Tibial artery (tissue), 4 donors: ENCODE measurements at regions not wholly inside any gene's neighbourhood (a gene's known extent, or its start where the extent isn't known, plus 50 kb on each side); places are given as distances from the start of the nearest gene placed in this dataset.

Source experiments
- DNase-seq, 2 donors: peaks; one replicate each; pipeline ENCODE4 v3.0.0-alpha.2; 2019
- H3K27ac ChIP-seq, 2 donors: fragments of 200-600 bp; sonication (generic) in 1 of 2; 1 replicate in 1 of 2; 2 replicates in 1 of 2; pipeline ENCODE4 v1.5.1; 2018 to 2019; ENCODE audit warnings: mild to moderate bottlenecking in 1 of 2
- H3K27me3 ChIP-seq, 2 donors: fragments of 200-600 bp; sonication (generic) in 1 of 2; one replicate each; pipeline versions ENCODE4 v1.5.1 to v1.6.0; 2016 to 2019
- H3K36me3 ChIP-seq, 3 donors: fragments of 200-600 bp; sonication (generic) in 2 of 3; one replicate each; pipeline ENCODE4 v1.5.1; 2016 to 2019; ENCODE audit warnings: mild to moderate bottlenecking in 2 of 3
- H3K4me1 ChIP-seq, 4 donors: fragments of 200-600 bp; sonication (generic) in 2 of 4; 1 replicate in 3 of 4; 2 replicates in 1 of 4; pipeline ENCODE4 v1.5.1; 2016 to 2019
- H3K4me3 ChIP-seq, 2 donors: fragments of 200-600 bp; sonication (generic) in 1 of 2; 1 replicate in 1 of 2; 2 replicates in 1 of 2; pipeline ENCODE4 v1.5.1; 2018 to 2019; ENCODE audit warnings: mild to moderate bottlenecking in 2 of 2
- H3K9me3 ChIP-seq, 3 donors: fragments of 200-600 bp; sonication (generic) in 1 of 3; one replicate each; pipeline ENCODE4 v1.5.1; 2016 to 2019
- CTCF ChIP-seq, 2 experiments: fragments of 200-600 bp in 1 of 2; fragments of 450-650 bp in 1 of 2; IDR thresholded peaks; one replicate each; pipeline ENCODE4 v1.5.1; 2017 to 2019; ENCODE audit warnings: antibody characterized with exemption in 2 of 2, mild to moderate bottlenecking in 1 of 2, moderate library complexity in 1 of 2
- intact Hi-C: fragments of 100-400 bp; cut with DNase I; formaldehyde crosslinking; loops from one replicate; pipeline ENCODE4 v1.15.0; 2023; ENCODE audit warnings: low total_unique reads

GRCh38 chr7:35353481-35353880, 99.6 kb upstream of the TBX20 start:
- no peak for DNase-seq
- no peak for TF ChIP-seq CTCF (IDR thresholded peaks at IDR 0.05)
- no peak overlapping the region for H3K27ac ChIP-seq
- H3K4me3 ChIP-seq = no peak overlapping the region
- no peaks in the 10 kb centered on the region for H3K36me3 ChIP-seq
- H3K4me1 ChIP-seq = no peaks in the 10 kb centered on the region
- H3K27me3 ChIP-seq = no peaks in the 10 kb centered on the region
- intact Hi-C loops = no loop called here
- peaks cover 0 to 7% (median 0%) of the 10 kb centered on the region in 3 donors for H3K9me3 ChIP-seq

- Histone ChIP-seq H3K27ac (no peak overlapping the region), H3K36me3 (no peaks in the 10 kb centered on the region), H3K4me1 (no peaks in the 10 kb centered on the region), H3K27me3 (no peaks in the 10 kb centered on the region), H3K9me3 (no peaks in the 10 kb centered on the region), H3K4me3 (no peak overlapping the region)
- no peak for TF ChIP-seq CTCF (IDR thresholded peaks at IDR 0.05)
- intact Hi-C loops = no loop called here
- no peak for DNase-seq
Measured at GRCh38 chr7:35351466-35351865, 97.6 kb upstream of the TBX20 start.

- Histone ChIP-seq H3K27ac (no peak overlapping the region), H3K36me3 (no peaks in the 10 kb centered on the region), H3K4me1 (no peaks in the 10 kb centered on the region), H3K4me3 (no peak overlapping the region), H3K27me3 (no peaks in the 10 kb centered on the region), H3K9me3 (no peaks in the 10 kb centered on the region)
- intact Hi-C loops = no loop called here
- DNase-seq = no peak
- no peak for TF ChIP-seq CTCF (IDR thresholded peaks at IDR 0.05)
Measured at GRCh38 chr7:35348611-35349400, 94.9 kb upstream of the TBX20 start.

GRCh38 chr7:35342786-35343185, 88.9 kb upstream of the TBX20 start:
- Histone ChIP-seq H3K4me1 (no peaks in the 10 kb centered on the region), H3K27ac (no peak overlapping the region), H3K4me3 (no peak overlapping the region), H3K36me3 (no peaks in the 10 kb centered on the region), H3K9me3 (no peaks in the 10 kb centered on the region), H3K27me3 (no peaks in the 10 kb centered on the region)
- no peak for TF ChIP-seq CTCF (IDR thresholded peaks at IDR 0.05)
- intact Hi-C loops = no loop called here
- DNase-seq = no peak

- Histone ChIP-seq H3K4me1 (no peaks in the 10 kb centered on the region), H3K27me3 (no peaks in the 10 kb centered on the region), H3K36me3 (no peaks in the 10 kb centered on the region), H3K27ac (no peak overlapping the region), H3K4me3 (no peak overlapping the region), H3K9me3 (no peaks in the 10 kb centered on the region)
- DNase-seq = no peak
- no peak for TF ChIP-seq CTCF (IDR thresholded peaks at IDR 0.05)
- intact Hi-C loops = no loop called here
Measured at GRCh38 chr7:35339811-35340210, 85.9 kb upstream of the TBX20 start.
